Omental fat pad (tissue), 3 donors: ENCODE measurements at regions not wholly inside any gene's neighbourhood (a gene's known extent, or its start where the extent isn't known, plus 50 kb on each side); places are given as distances from the start of the nearest gene placed in this dataset.

Experiments used
- ATAC-seq: fragments of 150-250 bp; one replicate; pipeline ENCODE4 v1.9.1; 2016; ENCODE audit warnings: mild to moderate bottlenecking, moderate library complexity; ENCODE audit not compliant: low FRiP score
- DNase-seq: peaks from one replicate; pipeline ENCODE4 v3.0.0-alpha.2; 2019; ENCODE audit warnings: low spot score
- TF ChIP-seq, protein P1 (sequence below), 3 donors: fragments of 450-650 bp; IDR thresholded peaks; one replicate each; pipeline ENCODE4 v1.5.1; 2016 to 2017; ENCODE audit warnings: antibody characterized with exemption in 3 of 3, mild to moderate bottlenecking in 3 of 3, moderate library complexity in 2 of 3

DNA sequence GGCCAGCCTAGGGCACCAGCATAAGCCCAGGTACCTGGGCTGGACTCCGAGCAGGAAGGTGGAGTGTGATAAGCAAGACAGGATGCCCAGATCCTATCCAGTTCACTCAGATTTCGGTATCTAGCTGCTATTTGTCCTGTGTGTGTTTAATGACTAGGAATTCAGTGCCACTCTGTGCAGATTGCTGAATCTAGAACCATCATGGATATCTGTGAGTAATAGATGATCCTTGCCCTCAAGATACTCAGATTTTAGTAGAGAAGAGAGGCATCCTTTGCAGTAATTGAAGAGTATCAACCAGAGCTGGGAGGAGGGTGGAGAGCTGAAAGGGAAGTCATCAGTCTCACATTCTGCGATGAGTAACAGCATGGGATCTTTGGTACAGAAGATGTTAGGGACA is 155.0 kb upstream of the ARID1B start:
- no peak for ATAC-seq
- TF ChIP-seq, protein P1, sequence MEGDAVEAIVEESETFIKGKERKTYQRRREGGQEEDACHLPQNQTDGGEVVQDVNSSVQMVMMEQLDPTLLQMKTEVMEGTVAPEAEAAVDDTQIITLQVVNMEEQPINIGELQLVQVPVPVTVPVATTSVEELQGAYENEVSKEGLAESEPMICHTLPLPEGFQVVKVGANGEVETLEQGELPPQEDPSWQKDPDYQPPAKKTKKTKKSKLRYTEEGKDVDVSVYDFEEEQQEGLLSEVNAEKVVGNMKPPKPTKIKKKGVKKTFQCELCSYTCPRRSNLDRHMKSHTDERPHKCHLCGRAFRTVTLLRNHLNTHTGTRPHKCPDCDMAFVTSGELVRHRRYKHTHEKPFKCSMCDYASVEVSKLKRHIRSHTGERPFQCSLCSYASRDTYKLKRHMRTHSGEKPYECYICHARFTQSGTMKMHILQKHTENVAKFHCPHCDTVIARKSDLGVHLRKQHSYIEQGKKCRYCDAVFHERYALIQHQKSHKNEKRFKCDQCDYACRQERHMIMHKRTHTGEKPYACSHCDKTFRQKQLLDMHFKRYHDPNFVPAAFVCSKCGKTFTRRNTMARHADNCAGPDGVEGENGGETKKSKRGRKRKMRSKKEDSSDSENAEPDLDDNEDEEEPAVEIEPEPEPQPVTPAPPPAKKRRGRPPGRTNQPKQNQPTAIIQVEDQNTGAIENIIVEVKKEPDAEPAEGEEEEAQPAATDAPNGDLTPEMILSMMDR (IDR thresholded peaks at IDR 0.05) = no peak
- DNase-seq = no peak

DNA sequence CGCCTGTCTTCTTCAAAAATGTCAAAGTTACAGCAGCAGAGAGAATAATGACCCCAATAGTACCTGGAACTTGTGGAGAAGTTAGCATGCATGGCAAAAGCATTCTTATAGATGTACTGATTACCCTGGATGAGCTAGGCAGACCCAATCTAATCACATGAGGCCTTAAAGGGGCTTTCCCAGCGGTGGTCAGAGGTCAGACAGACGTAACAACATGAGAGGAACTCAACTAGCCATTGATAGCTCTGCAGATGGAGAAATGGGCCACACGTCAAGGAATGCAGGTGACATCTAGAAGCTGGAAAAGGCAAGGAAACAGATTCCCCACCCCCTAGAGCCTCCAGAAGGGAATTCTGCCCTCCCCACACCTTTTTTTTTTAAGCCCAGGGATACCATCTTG is 156.8 kb upstream of the ARID1B start:
- TF ChIP-seq, protein P1 (IDR thresholded peaks at IDR 0.05) = no peak
- ATAC-seq (no peak), DNase-seq (no peak)

DNA sequence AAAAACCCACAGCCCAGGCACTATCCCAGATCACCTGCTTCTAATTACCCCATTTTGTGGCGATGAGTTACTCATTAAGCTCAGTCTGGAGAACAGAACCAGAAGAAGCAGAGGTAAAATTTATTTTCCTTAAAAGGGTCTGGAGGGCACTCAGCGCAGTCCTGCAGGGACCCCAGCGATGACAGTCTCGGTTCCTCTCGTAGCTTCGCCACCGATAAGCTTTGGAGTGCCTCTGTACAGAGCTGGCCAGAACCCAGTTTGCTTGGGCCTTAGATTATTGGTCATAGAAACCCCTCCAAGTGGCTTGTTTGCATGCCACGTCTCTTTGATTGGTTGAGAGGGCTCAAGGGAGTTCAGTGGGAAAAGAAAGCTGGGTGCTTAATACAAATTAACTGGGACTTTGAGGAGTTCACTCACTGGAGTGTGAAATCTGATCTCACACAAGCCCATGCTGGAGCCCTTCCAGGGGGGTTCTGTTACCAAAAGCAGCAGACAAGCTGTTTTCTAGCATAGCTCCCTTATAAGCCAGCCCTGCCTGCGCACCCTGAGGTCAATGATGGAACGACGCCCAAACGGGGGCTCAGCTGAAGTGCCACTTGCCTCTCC is 158.5 kb upstream of the ARID1B start:
- DNase-seq = no peak
- no peak for ATAC-seq
- TF ChIP-seq, protein P1 (IDR thresholded peaks at IDR 0.05) = no peak

DNA sequence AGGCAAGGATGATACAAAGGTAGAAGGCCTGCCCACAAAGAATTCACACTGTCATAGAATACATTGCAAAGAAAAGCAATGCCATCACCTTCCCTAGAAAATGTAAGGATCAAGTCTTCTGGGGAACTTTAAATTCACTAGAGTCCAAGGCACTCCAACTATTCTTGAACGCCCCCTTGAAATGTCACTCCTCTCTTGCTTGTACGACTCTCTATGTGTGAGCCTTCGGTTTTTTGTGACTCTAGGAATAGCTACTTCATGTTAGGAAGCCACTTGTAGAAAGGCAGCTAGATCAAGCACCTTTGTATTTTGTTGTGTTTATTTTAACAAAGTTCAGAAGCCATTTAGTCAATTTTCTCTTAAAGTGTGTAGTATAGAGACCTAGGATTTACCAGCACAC is 159.2 kb upstream of the ARID1B start:
- DNase-seq (no peak), ATAC-seq (no peak)
- TF ChIP-seq, protein P1 (IDR thresholded peaks at IDR 0.05) = no peak

DNA sequence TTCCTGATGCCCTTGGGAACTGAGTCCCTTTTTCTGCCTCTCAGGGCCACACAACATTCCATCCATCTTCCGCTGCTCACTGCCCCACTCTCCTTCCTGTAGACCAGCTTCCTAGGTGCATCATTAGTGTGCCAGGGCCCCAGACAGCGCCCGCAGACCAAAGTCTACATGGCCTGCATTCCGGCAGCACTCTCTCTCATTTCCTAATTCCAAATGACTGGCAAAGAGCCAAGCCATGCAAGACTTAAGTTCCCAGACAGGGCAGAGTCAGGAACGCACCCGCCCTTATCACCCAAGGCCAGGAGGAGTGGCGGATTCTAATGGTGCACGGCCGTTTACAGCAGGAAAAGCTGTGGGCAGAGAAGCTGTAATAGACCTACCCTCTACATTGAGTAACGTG is 159.8 kb upstream of the ARID1B start:
- no peak for DNase-seq
- TF ChIP-seq, protein P1 (IDR thresholded peaks at IDR 0.05) = no peak
- peak; percentile 79 for ATAC-seq

DNA sequence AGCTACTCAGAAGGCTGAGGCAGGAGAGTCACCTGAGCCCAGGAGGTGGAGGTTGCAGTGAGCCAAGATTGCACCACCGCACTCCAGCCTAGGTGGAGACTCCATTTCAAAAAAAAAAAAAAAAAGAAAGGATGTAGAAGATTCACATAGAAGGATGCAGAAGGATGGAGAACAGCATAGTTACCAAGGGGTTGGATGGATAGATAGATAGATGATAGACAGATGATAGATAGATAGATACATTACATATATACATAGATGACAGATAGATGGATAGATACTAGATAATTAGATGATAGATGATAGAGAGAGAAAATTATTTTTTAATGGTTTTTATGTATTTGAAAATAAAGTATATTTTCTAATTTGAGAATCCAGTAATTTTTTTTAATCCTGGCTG is 160.7 kb upstream of the ARID1B start:
- DNase-seq (no peak), ATAC-seq (no peak)
- TF ChIP-seq, protein P1 (IDR thresholded peaks at IDR 0.05) = no peak

DNA sequence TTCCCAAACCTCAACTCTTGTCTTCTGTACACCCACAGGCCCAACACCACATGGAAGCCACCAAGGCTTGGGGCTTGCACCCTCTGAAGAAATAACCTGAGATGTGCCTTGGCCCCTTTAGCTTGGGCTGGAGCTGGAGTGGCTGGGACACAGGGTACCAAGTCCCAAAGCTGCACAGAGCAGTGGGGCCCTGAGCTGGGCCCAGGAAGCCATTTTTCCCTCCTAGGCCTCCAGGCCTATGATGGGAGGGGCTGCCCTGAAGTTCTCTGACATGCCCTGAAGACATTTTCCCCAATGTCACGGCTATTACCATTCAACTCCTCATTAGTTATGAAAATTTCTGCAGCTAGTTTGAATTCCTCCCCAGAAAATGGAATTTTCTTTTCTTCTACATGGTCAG is 163.2 kb upstream of the ARID1B start:
- no peak for ATAC-seq
- TF ChIP-seq, protein P1 (IDR thresholded peaks at IDR 0.05) = no peak
- no peak for DNase-seq
